Smooth muscle cell (in vitro differentiated cells): ENCODE measurements at regions not wholly inside any gene's neighbourhood (a gene's known extent, or its start where the extent isn't known, plus 50 kb on each side); places are given as distances from the start of the nearest gene placed in this dataset.

Source experiments
- DNase-seq: peaks from one replicate; lab custom pipeline; 2025; ENCODE audit not compliant: unreplicated experiment; lab: John Stamatoyannopoulos, UW
- H2AFZ ChIP-seq: fragments of 200-600 bp; sonication (generic); 2 replicates; pipeline ENCODE4 v1.6.0; 2016; ENCODE audit warnings: antibody characterized with exemption, low read depth, mild to moderate bottlenecking
- H3F3A ChIP-seq: fragments of 200-600 bp; sonication (generic); 2 replicates; pipeline ENCODE4 v1.6.0; 2017; ENCODE audit warnings: antibody characterized with exemption, low read depth
- H3K27ac ChIP-seq: fragments of 200-600 bp; sonication (generic); 2 replicates; pipeline ENCODE4 v1.5.1; 2016; ENCODE audit warnings: low read depth, mild to moderate bottlenecking
- H3K27me3 ChIP-seq: fragments of 200-600 bp; sonication (generic); 2 replicates; pipeline ENCODE4 v1.6.1; 2016; ENCODE audit warnings: low read depth, mild to moderate bottlenecking
- H3K36me3 ChIP-seq: fragments of 200-600 bp; sonication (generic); 2 replicates; pipeline ENCODE4 v1.5.1; 2016; ENCODE audit warnings: low read depth
- H3K4me1 ChIP-seq: fragments of 200-600 bp; sonication (generic); 2 replicates; pipeline ENCODE4 v1.5.1; 2016; ENCODE audit warnings: low read depth
- H3K4me2 ChIP-seq: fragments of 200-600 bp; sonication (generic); 2 replicates; pipeline ENCODE4 v1.6.0; 2016; ENCODE audit warnings: mild to moderate bottlenecking
- H3K4me3 ChIP-seq: fragments of 200-600 bp; sonication (generic); 2 replicates; pipeline ENCODE4 v1.5.1; 2016; ENCODE audit warnings: mild to moderate bottlenecking
- H3K79me2 ChIP-seq: fragments of 200-600 bp; sonication (generic); 2 replicates; pipeline ENCODE4 v1.6.0; 2016; ENCODE audit warnings: low read depth, mild to moderate bottlenecking
- H3K9ac ChIP-seq: fragments of 200-600 bp; sonication (generic); 2 replicates; pipeline ENCODE4 v1.6.0; 2016; ENCODE audit warnings: low read depth
- H3K9me3 ChIP-seq: fragments of 200-600 bp; sonication (generic); replicated peaks from 2 replicates; pipeline ENCODE4 v1.5.1; 2016; ENCODE audit warnings: low read depth
- H4K20me1 ChIP-seq: fragments of 200-600 bp; sonication (generic); 2 replicates; pipeline ENCODE4 v1.6.0; 2016; ENCODE audit warnings: low read depth
- WGBS: methylation state at CpG from one replicate; pipeline ENCODE4 v1.1.7; 2016; ENCODE audit warnings: low lambda C conversion rate; 5-methylcytosine and 5-hydroxymethylcytosine counted together
- TF ChIP-seq, protein P1 (sequence below): fragments of 200-600 bp; sonication (generic); IDR thresholded peaks from 2 replicates; pipeline ENCODE4 v1.5.1; 2017; ENCODE audit warnings: borderline replicate concordance, mild to moderate bottlenecking, antibody characterized with exemption; ENCODE audit not compliant: insufficient read depth, poor library complexity, severe bottlenecking

DNA sequence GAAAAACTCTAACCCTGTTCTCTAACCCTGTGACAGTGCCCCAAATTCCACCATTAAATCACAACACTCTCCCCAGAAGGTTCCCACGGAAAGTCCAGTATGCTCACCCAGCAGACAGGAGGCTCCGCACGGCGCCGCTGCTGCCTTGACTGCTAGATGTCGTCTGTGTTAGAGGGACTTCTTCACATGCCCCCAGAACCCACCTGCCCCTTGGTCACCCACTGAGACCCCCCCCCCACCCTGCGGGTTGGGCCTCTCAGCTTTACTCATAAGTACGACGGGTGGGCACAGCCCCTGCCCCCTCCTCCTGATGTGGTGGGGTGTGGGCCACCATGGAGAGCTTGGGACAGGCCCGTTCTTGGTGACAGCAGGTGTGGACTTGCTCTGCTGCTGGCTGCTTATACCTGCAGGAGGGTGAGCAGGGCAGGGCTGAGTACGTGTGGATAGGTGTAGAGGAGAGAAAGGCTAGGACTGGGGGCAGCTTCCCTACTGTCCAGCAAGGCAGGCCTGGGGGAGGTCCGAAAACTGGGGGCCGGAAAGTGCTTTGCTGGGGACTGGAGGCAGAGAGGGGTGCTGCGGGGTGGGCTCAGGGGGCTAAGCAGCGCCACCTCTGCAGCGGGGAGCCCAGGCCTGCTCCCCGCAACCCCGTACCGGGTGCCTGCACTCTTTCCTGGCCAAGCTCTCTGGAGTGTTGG, 57.5 kb upstream of the OLFM1 start:
- Histone ChIP-seq H3K4me2 (no peak overlapping the region), H3K9ac (no peak overlapping the region), H3K27ac (no peak overlapping the region), H3K27me3 (no peaks in the 10 kb centered on the region), H3K9me3 (no peaks in the 10 kb centered on the region), H3K4me3 (no peak overlapping the region), H4K20me1 (no peaks in the 10 kb centered on the region), H2AFZ (no peak overlapping the region), H3F3A (no peaks in the 10 kb centered on the region), H3K79me2 (no peaks in the 10 kb centered on the region), H3K36me3 (no peaks in the 10 kb centered on the region), H3K4me1 (no peaks in the 10 kb centered on the region)
- TF ChIP-seq, protein P1, sequence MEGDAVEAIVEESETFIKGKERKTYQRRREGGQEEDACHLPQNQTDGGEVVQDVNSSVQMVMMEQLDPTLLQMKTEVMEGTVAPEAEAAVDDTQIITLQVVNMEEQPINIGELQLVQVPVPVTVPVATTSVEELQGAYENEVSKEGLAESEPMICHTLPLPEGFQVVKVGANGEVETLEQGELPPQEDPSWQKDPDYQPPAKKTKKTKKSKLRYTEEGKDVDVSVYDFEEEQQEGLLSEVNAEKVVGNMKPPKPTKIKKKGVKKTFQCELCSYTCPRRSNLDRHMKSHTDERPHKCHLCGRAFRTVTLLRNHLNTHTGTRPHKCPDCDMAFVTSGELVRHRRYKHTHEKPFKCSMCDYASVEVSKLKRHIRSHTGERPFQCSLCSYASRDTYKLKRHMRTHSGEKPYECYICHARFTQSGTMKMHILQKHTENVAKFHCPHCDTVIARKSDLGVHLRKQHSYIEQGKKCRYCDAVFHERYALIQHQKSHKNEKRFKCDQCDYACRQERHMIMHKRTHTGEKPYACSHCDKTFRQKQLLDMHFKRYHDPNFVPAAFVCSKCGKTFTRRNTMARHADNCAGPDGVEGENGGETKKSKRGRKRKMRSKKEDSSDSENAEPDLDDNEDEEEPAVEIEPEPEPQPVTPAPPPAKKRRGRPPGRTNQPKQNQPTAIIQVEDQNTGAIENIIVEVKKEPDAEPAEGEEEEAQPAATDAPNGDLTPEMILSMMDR, result no peak
- 88% methylated on average over 15 of the region's 19 CpGs for WGBS
- no peak for DNase-seq

DNA sequence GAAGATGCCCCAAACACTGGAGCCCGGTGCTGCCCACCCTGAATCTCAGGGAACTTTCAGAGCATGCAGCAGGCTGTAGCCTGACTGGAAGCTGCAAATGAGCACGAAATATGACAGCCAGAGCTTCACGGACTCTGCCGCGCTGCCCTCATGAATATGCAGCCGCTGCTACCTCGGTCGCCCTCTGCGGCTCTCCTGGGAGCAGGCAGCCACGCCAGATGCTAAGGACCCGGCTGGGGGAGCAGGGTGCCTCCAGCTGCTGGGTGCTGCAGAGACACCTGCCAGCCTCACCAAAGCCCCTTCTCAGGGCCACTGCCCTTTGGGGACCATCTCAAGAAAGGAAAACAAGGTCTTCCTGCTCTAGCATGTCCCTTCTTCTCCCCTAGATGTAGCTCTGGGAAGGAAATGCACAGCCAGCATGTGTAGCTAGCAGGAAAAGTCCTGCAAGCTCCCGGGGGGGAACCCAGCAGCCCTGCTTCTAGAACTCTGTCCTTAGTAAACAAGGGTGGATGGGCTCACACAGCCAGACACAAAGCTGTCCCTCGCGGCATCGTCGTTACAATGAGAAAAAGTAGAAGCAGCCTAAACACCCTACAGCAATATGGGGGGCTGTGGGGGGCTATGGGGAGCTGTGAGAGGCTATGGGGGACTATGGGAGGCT, 56.8 kb upstream of the OLFM1 start:
- Histone ChIP-seq H3K27ac (no peak overlapping the region), H3K4me2 (no peak overlapping the region), H3K4me1 (no peaks in the 10 kb centered on the region), H3K9me3 (no peaks in the 10 kb centered on the region), H3K36me3 (no peaks in the 10 kb centered on the region), H2AFZ (no peak overlapping the region), H3K79me2 (no peaks in the 10 kb centered on the region), H3K27me3 (no peaks in the 10 kb centered on the region), H3F3A (no peaks in the 10 kb centered on the region), H3K4me3 (no peak overlapping the region), H4K20me1 (no peaks in the 10 kb centered on the region), H3K9ac (no peak overlapping the region)
- WGBS, result 82% methylated on average over 16 of the region's 16 CpGs
- no peak for DNase-seq
- TF ChIP-seq, protein P1, result no peak

DNA sequence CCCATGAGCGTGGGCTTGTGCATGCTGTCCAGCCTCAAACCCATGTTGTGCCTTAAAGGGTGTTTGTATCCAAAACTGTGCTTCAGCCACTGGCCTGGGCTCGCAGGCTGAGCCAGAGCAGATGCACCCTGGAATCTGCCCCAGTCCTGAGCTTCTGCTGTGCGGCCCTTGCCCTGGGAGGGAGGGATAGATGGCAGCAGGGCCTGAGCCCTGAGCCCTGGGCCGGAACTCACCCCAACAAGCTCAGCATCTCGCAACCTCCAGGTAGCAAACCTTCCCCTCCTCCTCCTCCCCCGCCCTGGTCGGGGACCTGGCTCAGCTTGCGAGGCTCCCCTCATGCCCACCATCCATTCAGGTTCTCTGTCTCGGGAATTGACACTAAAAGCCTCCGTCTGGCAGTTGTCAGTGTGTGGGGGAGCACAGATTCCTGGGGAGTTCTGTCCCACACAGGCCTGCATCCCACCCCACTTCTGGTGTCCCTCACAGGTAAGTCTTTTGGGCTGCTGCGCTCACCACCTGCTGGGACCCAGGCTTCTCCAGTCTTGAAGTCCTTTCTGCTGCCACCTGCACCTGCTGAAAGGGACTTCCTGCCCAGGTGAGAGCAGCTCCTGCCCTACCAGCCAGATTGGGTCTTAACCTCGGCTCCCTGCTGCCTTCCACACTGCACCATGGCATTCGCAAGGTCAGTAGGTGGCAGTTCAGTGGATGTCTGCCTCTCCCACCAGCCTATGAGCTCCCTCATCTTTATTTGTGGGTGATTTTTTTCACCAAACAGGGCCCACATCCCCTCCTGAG, 55.2 kb upstream of the OLFM1 start:
- 85% methylated on average over 13 of the region's 13 CpGs for WGBS
- no peak overlapping the region for H3K27ac ChIP-seq
- H3K36me3 ChIP-seq, result no peaks in the 10 kb centered on the region
- H3K4me1 ChIP-seq, result no peaks in the 10 kb centered on the region
- no peak overlapping the region for H3K4me3 ChIP-seq
- H3F3A ChIP-seq, result no peaks in the 10 kb centered on the region
- no peaks in the 10 kb centered on the region for H3K27me3 ChIP-seq
- DNase-seq, result no peak
- TF ChIP-seq, protein P1, result no peak
- H3K9me3 ChIP-seq, result no peaks in the 10 kb centered on the region
- no peak overlapping the region for H3K9ac ChIP-seq
- no peak overlapping the region for H3K4me2 ChIP-seq
- no peak overlapping the region for H2AFZ ChIP-seq
- no peaks in the 10 kb centered on the region for H4K20me1 ChIP-seq
- no peaks in the 10 kb centered on the region for H3K79me2 ChIP-seq
